HG03469 (cell line): ENCODE measurements at regions not wholly inside any gene's neighbourhood (a gene's known extent, or its start where the extent isn't known, plus 50 kb on each side); places are given as distances from the start of the nearest gene placed in this dataset.

ENCODE experiments used
- ATAC-seq: cut with Tn5 transposase; IDR thresholded peaks from one replicate; pipeline ENCODE4 v1.9.1; 2021; ENCODE audit warnings: mild to moderate bottlenecking, moderate library complexity, moderate number of reproducible peaks; ENCODE audit not compliant: unreplicated experiment

DNA sequence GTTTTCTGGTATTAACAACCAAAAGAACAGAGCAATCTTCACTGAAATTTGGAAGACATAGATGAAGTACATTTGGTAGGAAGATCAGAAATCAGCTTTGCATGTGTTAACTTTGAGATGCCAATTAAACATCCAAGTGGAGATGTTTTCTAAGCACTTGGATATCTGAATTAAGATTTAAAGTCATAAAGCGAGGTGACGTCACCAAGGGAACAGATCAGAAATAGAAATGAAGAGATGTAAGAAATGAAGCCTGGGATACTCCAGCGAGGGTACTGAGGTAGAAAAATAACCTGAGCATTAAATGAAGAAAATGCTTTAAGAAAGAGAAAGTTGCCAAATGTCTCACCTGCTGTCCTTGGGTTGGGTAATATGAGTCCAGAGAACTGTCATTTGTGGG lies 1223.3 kb downstream of the MAT2B start:
- no peak for ATAC-seq

DNA sequence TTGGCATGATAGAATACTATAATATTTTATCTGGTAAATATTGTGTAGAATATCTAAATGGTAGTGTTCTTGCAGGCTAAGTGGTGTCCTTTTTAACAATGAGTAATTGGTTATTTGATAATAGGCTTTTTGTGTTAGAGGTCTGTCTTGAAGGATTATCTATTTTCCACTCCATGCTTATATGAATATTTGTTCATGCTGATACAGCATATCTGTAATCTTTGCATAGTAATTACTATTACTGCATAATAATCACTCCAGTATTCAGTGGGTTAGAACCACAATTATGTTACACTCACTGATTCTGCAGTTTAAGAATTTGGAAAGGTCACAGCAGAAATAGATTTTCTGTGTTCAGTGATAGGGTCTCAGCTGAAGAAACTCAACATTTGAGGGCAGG lies 1229.9 kb downstream of the MAT2B start:
- ATAC-seq: no peak

DNA sequence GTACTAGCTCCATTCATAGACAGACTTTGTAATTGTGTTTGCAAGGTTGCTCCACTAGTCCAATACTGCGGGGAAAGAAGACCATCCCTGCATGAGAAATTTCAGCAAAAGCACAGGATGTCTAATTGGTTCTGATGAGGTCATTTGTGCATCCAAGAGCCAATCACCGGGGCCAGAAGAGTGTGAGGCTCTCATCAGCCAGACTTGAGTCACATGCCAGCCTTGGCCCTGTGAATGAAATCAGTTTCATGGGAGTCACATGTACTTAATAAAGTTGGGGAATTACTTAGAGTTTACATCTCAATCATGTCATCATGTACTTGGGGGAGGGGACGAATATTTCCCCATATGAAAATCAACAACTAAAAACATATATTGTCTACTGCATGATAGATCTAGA lies 1236.0 kb downstream of the MAT2B start:
- ATAC-seq: no peak

DNA sequence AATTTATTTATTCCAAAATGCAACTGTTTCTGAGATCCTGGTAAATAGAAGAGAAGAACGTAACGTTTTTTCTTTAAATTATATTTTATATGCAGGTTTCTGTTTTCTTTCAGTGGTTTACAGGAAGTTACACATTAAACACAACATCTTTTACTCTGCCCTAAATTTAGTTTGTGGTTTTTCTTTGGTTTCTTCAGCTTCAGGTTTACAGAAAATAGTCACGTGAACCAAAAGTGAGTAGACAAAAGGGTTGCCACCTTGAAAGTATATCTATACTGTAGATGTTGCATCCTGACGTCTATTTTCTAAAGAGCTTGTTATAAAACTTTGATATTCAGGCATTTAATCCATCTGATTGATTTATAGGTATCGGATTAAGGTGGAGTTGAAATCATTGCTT lies 1236.6 kb downstream of the MAT2B start:
- ATAC-seq: peak; percentile 84

DNA sequence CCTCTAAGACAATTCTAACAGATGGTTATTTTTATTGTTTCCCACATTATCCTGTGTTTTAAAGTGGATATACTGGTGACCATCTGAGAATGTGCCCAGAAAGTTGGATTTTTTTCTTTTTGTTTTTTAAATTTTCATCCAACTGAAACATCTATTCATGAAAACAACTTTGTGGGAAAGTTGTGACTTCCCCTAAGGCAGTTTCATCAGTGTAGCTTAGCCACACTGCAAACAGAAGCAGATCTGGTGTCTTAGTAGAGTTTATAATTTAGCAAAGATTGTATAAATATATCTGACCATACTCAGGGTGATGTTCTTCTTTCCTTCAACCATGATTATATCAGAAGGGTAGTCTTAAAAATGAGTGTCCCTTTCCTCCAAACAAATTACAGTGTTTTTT lies 1241.3 kb downstream of the MAT2B start:
- ATAC-seq: no peak

DNA sequence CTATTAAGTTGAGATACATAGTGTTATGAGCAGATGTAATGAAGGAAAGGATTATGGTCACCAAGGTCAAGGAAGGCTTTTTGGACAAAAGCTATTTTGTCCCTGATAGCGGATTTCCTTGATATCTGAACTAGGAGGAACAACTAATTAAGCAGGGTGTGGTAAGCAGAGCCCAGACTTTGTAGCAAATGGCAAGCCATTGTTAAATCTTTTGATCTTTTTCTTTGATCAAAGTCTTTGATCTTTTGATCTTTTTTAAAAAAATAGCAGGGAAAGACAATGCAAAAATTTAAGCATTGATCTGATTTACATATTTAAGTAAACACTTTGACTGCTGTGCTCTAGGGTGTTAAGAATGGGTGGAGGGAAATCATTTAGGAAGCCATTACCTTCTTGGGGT lies 1242.0 kb downstream of the MAT2B start:
- ATAC-seq: no peak

DNA sequence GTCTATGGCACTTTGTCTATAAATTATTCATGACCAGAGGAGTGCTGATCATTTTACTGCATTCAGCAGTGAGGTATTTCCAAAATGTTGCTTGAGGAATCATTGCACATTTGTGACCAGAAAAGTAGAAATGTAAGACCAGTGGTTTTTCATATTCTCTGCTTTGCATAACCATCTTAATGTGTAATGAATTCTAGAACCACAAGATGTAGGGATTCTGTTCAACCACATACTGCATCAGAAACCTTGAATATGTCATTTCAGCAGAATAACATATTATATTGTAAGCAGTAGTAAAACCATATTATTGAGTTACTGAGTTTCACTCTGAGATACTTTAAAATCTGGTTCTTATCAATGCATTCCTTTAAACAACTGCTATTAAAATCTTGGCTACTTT lies 1243.4 kb downstream of the MAT2B start:
- peak; percentile 79 for ATAC-seq

DNA sequence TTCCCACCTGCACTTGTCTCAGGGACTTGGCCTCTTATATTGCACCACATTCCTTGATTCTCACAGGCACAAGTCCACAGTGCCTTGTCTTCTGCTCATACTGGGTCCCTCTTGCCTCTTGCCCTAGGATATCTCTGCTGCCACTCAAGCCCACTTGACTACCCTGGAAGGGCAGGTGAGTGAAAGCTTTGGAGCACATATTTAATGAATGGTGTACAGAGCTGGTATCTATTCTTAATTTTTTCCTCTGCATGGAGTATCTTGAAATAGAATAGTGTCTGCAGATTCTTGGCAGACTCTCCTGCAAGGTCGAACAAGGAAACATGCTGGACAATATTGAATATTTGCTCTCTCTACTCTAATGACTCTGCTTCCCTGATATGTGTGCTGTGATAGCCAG lies 1248.0 kb downstream of the MAT2B start:
- no peak for ATAC-seq

DNA sequence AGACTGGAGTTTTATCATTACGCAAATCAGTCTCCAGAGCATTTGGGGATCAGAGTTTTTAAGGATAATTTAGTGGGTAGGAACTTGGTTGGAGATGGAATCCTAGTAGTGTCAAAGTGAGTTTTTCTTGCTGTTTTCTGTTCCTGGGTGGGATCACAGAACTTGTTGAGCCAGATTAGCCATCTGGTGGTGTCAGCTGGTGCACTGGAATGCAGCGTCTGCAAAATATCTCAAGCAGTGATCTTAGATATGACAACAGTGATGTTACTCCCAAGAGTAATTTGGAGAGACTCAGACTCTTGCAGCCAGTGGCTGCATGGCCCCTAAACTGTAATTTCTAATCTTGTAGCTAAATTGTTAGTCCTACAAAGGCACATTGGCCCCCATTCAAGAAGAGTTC lies 1257.8 kb downstream of the MAT2B start:
- ATAC-seq: no peak

DNA sequence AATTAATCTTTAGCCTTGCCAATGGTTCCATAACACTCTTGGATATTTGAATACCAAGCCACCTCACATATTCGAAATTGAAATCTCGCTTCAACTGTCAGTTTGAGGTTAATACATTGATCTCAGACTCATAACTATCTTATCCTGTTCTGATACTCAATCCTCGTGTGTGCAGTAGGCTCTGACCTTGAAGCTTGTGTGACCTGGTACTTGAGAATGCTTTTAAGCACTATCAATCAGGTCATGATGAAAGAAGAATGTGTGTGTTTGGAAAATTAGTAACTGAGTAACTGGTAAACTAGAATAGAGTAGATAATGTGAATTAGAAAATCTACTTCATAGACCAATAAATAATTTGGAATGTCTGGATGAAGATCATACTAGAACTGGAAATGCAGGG lies 1266.7 kb downstream of the MAT2B start:
- no peak for ATAC-seq

DNA sequence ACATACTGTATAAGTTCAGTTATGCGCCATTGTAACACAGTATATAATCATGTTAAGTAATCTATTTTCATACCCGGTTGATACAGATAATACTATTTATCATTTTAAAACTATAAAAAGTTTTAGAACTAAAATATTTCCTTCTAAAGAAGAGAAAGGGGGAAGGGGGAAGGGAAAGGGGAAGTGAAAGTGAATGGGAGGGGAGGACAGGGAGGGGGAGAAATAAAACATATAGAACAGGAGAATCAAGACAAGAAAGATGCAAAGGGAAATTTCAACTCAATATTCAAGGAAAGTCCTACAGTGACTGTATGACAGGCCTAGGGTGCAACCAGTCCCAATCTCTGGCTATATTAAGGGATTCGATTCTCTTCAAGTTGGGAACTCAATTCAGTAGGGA lies 1278.8 kb downstream of the MAT2B start:
- no peak for ATAC-seq

DNA sequence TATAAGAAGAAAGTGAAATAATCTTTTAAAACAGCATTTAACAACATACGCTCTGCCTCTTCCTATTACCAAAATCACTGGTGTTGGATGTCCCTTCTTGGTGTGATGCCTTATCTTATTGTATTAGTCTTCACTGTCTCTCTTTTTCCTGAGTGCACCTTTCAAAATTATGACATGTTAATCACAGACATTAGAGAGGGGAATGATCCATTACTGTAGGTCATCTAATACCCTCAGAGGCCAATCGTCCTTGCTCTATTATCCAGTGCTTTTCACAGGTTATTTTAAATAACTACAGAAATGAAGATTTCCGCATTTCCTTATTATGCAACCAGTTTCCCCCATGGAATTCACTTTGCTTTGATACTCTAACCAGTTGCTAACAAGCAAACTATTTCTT lies 1292.7 kb downstream of the MAT2B start:
- ATAC-seq: no peak

DNA sequence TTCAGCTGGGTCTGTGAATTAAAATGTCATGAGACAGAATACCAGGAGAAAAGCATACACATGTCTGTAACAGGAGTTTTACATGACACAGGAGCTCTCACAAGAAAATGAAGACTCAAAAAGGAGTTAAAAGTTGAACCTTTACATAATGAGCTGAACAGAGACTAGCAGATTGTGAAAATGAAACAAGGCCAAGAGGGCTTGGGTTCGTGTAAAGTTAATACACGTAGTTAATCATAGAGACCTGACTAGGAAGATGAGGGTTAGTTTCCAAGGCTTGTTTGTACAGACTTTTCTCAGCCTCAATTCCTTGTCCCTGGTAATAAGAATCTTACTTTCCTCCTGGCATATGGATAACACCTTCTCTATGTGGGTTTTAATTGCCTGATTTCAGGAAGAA lies 1294.0 kb downstream of the MAT2B start:
- ATAC-seq: no peak

DNA sequence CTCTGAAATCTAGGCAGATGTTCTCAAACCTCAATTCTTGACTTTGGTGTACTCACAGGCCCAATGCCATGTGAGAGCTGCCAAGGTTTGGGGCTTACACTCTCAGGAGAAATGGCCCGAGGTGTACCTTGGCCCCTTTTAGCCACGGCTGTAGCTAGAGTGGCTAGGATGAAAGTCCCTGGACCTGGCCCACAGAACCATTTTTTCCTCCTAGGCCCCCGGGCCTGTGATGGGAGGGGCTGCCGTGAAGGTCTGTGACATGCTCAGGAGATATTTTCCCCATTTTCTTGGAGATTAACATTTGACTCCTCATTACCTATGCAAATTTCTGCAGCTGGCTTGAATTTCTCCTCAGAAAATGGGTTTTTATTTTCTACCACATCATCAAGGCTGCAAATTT lies 1296.5 kb downstream of the MAT2B start:
- ATAC-seq: no peak

DNA sequence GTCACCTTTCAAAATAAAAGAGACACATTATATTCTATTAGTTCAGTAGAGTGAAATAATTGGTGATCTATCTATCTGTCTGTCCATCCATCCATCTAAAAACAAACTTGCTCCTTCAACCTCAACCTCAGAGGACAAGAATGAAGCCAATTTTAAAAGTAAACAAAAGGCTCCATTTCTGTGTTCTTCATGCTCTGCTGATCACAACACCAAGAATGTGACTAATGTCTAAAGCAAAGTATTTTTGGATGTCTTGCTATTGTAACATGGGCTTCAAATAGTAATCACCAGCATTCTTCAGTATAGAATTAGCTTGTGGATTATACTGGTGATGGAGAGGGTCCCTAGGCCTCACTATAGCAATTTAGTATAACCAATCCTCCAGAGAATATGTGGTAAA lies 1304.4 kb downstream of the MAT2B start:
- ATAC-seq: peak; percentile 76

DNA sequence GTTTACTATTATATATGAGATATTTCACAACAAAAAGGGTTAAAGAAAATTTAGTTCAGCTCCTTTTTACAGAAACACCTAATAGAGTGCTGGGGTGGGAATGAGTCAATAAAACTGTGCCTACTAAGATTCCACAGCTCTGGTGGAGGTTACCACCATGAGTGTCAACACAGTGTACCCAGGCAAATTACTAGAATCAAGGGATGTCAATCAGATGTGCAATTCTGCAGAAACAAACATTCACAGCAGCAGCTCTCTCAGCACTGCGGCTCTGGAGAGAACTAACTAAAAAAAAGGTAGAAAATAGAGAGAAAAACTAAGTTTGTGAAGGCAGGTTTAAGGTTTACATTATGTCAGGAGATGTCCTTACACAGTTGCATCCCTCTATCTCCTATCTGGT lies 1313.0 kb downstream of the MAT2B start:
- no peak for ATAC-seq

DNA sequence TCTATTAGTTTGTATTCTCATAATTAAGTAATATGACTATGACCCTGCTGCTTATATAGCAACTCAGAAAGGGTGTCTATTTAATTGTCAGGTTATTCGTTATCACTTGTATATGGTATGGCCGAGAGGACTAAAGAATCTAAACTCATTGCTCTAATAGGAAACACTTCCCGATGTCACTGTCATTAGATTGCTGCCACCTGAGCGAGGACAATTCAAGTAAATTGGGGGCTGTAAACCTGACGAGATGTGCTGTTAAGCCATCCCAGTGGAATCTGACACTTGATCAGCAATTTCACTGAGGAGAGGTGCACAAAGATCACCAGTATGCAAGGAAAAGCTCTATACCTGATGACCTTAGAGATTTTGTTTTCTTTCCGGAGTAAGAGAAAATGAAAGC lies 1319.3 kb downstream of the MAT2B start:
- no peak for ATAC-seq

DNA sequence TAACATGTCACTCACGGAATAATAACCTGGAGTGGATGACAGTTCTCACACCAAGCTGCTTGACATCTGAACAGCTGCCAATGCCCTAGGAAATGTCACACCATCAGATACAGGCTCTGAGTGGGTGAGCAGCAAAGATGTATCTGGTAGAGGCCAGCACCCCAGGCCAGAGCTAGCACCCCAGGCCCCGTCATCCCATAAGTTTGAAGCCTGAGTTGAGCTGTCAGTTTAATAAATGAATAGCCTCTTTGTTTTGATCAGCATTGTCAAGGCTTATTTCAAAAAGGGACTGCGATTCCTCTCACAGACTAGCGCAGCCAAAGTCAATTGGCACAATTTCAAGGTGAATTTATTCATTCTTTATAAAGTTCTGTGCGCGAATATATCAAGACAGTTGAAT lies 1327.1 kb downstream of the MAT2B start:
- no peak for ATAC-seq

DNA sequence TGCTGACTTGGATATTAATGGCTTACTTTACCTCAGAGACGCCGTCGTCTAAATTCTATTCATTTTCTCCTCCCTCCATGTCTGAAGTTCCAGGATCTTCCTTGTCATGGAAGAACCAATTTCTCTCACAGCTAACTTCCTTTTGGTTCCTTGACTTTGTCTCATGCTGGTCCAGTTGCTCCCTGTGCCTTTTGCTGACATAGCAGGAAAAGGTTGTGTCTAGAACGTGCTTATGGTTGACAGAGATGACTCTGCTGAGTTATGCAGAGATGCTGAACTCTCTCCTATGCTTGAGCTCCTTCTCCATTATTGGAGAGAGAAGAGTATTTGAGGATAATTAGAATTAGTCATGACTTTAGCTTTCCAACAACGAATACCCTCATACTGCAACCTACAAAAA lies 1338.9 kb downstream of the MAT2B start:
- ATAC-seq: no peak

DNA sequence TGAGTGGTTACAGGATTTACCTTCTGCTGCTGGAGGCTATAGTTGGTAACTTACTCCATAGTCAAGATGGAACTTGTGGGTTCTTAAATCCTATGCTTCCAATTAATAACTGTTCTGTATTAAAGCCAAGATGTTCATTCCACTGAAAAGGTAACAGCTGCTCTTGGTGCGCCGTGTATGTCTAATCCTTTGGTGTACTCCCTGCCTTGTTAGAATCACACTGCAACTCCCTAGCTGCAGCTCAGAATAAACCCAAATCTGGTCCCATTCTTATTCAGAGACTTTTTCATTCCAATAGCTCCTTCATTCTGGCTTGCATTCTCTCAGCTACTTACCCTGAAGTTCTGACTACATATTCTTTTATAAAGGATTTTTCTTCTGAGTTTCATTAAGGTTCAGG lies 1355.5 kb downstream of the MAT2B start:
- no peak for ATAC-seq

DNA sequence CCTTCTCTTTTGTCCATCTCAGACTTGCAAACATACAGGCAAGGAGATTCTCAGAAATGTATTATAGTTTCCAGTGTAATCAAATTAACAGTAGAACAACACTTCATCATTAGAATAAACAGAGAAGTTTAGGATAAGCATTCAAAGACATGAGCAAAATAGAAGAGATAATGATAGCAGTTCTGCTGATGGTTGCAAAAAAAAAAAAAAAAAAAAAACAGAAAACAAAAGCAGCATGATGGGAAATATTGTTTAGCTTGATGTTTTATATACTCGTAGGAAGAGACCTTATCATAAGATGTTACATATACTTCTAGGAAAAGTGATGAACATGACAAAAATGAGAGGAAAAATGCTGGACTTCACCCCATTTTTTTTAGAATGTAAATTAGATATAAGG lies 1356.2 kb downstream of the MAT2B start:
- ATAC-seq: no peak

DNA sequence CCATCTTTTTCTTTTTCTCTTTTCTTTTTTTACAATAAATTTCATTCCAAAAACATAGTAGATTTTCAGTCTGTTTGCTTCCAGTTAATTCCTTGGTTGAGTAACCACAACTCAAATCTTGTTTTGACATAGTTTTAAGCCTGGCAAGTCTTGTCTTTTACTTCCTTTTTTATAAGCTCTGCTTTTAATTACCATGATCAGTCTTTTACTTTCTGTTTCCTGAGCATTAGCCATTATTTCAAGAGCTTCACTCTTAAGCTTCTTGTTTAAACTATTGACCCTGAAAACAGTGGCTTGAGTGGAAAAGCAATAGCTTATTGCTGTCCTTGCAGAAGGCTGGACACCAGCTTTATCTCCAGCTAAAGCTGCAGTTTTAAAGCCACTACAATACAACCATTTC lies 1363.3 kb downstream of the MAT2B start:
- no peak for ATAC-seq

DNA sequence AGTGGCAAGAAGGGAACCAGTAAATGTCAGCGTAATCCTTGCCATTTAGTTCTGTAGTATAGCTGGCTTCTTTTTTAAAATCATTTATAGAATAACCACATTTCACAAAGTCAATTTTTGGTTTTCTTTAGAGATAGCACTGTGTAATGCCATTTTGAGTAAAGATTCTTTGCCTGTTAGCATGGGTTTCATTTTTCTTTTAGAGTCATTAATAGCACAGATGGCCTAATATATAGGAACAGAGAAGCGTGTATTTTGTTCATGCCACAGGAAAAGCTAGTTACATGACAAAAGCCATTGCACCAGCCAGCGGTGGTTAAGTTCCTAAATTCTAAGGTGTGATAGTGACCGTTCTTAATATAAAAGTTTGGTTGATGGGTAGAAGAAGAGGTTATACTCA lies 1363.9 kb downstream of the MAT2B start:
- no peak for ATAC-seq

DNA sequence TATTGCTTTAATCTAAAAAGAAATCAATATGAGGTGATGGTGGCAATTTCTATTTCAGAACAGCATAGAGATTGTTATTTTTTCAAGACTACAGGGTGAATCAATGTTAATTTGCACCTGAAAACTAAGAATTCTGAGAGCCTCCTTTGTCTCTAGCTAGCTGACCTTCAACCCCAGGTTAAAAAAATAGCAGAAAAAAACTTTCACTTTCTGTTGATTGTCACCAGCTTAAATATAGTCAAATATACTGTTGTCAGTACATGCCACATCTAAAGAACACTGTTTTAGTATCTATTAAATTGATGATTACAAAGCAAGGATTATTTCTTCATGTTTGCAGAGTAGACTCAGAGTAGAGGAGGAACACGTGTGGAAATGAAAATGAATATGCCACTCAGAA lies 1371.4 kb downstream of the MAT2B start:
- no peak for ATAC-seq
